ENCODE measurements at regions not wholly inside any gene's neighbourhood (a gene's known extent, or its start where the extent isn't known, plus 50 kb on each side); places are given as distances from the start of the nearest gene placed in this dataset.

- Histone ChIP-seq H3K79me2 (ENCODE audit: insufficient read depth, low read depth, low read length) (no peaks in the 10 kb centered on the region), H2AFZ (ENCODE audit: low read length) (no peak overlapping the region)
Observed at GRCh38 chr7:41568135-41568534, 134.8 kb downstream of the INHBA start.

GRCh38 chr7:41567731-41568114, 135.2 kb downstream of the INHBA start:
- no peaks in the 10 kb centered on the region for H3K9me3 ChIP-seq (ENCODE audit: low read length)
- H3K79me2 ChIP-seq (ENCODE audit: insufficient read depth, low read depth, low read length) = no peaks in the 10 kb centered on the region
- H3K4me1 ChIP-seq (ENCODE audit: insufficient read depth, low read length, poor library complexity, severe bottlenecking) = no peaks in the 10 kb centered on the region
- no peaks in the 10 kb centered on the region for H3K9me2 ChIP-seq (ENCODE audit: insufficient read depth, low read length)
- H3K4me3 ChIP-seq (ENCODE audit: low read depth, low read length, poor library complexity, severe bottlenecking) = no peak overlapping the region
- CTCF ChIA-PET (ENCODE audit: unreplicated experiment) = no interaction called here
- no peak overlapping the region for H3K4me2 ChIP-seq (ENCODE audit: low read length)
- no peak for DNase-seq (ENCODE audit: low spot score)
- POLR2A ChIA-PET = no interaction called here
- TF ChIP-seq, protein P1, sequence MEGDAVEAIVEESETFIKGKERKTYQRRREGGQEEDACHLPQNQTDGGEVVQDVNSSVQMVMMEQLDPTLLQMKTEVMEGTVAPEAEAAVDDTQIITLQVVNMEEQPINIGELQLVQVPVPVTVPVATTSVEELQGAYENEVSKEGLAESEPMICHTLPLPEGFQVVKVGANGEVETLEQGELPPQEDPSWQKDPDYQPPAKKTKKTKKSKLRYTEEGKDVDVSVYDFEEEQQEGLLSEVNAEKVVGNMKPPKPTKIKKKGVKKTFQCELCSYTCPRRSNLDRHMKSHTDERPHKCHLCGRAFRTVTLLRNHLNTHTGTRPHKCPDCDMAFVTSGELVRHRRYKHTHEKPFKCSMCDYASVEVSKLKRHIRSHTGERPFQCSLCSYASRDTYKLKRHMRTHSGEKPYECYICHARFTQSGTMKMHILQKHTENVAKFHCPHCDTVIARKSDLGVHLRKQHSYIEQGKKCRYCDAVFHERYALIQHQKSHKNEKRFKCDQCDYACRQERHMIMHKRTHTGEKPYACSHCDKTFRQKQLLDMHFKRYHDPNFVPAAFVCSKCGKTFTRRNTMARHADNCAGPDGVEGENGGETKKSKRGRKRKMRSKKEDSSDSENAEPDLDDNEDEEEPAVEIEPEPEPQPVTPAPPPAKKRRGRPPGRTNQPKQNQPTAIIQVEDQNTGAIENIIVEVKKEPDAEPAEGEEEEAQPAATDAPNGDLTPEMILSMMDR (conservative IDR thresholded peaks at IDR 0.05; ENCODE audit: low read length) = no peak
- no peak for TF ChIP-seq EZH2phosphoT487 (IDR thresholded peaks at IDR 0.05; ENCODE audit: borderline replicate concordance, low read depth, low read length)
- H4K20me1 ChIP-seq (ENCODE audit: insufficient read depth, low read length) = no peaks in the 10 kb centered on the region
- intact Hi-C loops (cut with micrococcal nuclease; ENCODE audit: unreplicated experiment) = no loop called here
- no peak overlapping the region for H3K27ac ChIP-seq (ENCODE audit: low read depth, low read length, poor library complexity, severe bottlenecking)
- no peak overlapping the region for H2AFZ ChIP-seq (ENCODE audit: low read length)
- BruUV-seq (replicated peaks) = no TSS peak
- H3K36me3 ChIP-seq (ENCODE audit: insufficient read depth, low read length) = no peaks in the 10 kb centered on the region

More at GRCh38 chr7:41568135-41568534, 134.8 kb downstream of the INHBA start:
- TF ChIP-seq EZH2phosphoT487 (IDR thresholded peaks at IDR 0.05; ENCODE audit: borderline replicate concordance, low read depth, low read length) = no peak
- TF ChIP-seq, protein P1 (conservative IDR thresholded peaks at IDR 0.05; ENCODE audit: low read length) = no peak
- no peaks in the 10 kb centered on the region for H3K9me3 ChIP-seq (ENCODE audit: low read length)
- ChIA-PET CTCF (ENCODE audit: unreplicated experiment) (no interaction called here), POLR2A (no interaction called here)
- H3K4me1 ChIP-seq (ENCODE audit: insufficient read depth, low read length, poor library complexity, severe bottlenecking) = no peaks in the 10 kb centered on the region
- no peaks in the 10 kb centered on the region for H3K36me3 ChIP-seq (ENCODE audit: insufficient read depth, low read length)
- intact Hi-C loops (cut with micrococcal nuclease; ENCODE audit: unreplicated experiment) = no loop called here
- H3K9me2 ChIP-seq (ENCODE audit: insufficient read depth, low read length) = no peaks in the 10 kb centered on the region
- DNase-seq (ENCODE audit: low spot score) = no peak
- no peak overlapping the region for H3K27ac ChIP-seq (ENCODE audit: low read depth, low read length, poor library complexity, severe bottlenecking)
- H4K20me1 ChIP-seq (ENCODE audit: insufficient read depth, low read length) = no peaks in the 10 kb centered on the region
- BruUV-seq (replicated peaks) = no TSS peak
- no peak overlapping the region for H3K4me2 ChIP-seq (ENCODE audit: low read length)
- no peak overlapping the region for H3K4me3 ChIP-seq (ENCODE audit: low read depth, low read length, poor library complexity, severe bottlenecking)

GRCh38 chr7:41567031-41567730, 135.7 kb downstream of the INHBA start:
- Histone ChIP-seq H2AFZ (ENCODE audit: low read length) (no peak overlapping the region), H3K27ac (ENCODE audit: low read depth, low read length, poor library complexity, severe bottlenecking) (no peak overlapping the region), H3K4me3 (ENCODE audit: low read depth, low read length, poor library complexity, severe bottlenecking) (no peak overlapping the region), H3K4me1 (ENCODE audit: insufficient read depth, low read length, poor library complexity, severe bottlenecking) (no peaks in the 10 kb centered on the region), H4K20me1 (ENCODE audit: insufficient read depth, low read length) (no peaks in the 10 kb centered on the region), H3K9me2 (ENCODE audit: insufficient read depth, low read length) (no peaks in the 10 kb centered on the region), H3K4me2 (ENCODE audit: low read length) (no peak overlapping the region), H3K79me2 (ENCODE audit: insufficient read depth, low read depth, low read length) (no peaks in the 10 kb centered on the region), H3K9me3 (ENCODE audit: low read length) (no peaks in the 10 kb centered on the region), H3K36me3 (ENCODE audit: insufficient read depth, low read length) (no peaks in the 10 kb centered on the region)
- CTCF ChIA-PET (ENCODE audit: unreplicated experiment) = no interaction called here
- no peak for DNase-seq (ENCODE audit: low spot score)
- TF ChIP-seq, protein P1 (conservative IDR thresholded peaks at IDR 0.05; ENCODE audit: low read length) = no peak
- TF ChIP-seq EZH2phosphoT487 (IDR thresholded peaks at IDR 0.05; ENCODE audit: borderline replicate concordance, low read depth, low read length) = no peak
- POLR2A ChIA-PET = no interaction called here
- no TSS peak for BruUV-seq (replicated peaks)
- intact Hi-C loops (cut with micrococcal nuclease; ENCODE audit: unreplicated experiment) = no loop called here
